ENCODE measurements at regions not wholly inside any gene's neighbourhood (a gene's known extent, or its start where the extent isn't known, plus 50 kb on each side); places are given as distances from the start of the nearest gene placed in this dataset.

DNA sequence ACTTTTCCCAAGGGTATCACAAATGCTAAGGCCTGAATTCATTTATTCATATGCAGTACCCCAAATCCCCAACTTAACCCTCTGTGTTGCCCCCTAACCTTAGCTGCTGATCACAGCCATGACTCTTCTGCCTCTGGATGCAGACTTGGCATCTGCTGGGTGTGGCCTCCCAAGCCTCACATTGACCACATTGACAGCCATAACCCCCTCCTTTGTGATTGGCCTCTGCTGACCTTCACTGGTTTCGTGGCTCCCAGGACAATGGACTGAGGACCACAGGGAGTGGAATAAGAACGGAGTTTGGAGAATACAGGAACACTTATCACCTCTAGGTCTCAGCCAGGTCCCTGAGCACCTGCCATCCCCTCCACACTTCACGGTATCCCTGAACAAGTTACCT lies 123.6 kb upstream of the CPEB2 start:
- no peak for DNase-seq (ENCODE audit: low spot score)

DNA sequence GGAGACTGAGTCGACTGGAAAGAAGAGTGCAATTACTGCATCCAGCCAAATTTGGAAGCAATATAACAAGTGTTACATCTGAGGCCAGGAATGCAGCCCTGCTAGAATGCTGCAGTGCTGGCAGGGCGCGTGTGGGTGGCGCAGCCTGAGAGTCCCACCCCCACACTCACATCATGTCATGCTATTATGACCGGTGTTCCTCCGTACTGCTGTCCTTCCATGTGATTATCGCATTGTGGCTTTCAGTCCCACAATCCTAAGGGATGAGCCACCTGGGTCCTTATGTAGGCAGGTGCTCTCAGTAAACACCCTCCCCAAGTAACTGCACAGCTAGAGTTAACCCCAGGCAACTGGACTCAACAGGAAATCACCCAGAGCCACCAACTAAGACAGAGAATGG lies 122.6 kb upstream of the CPEB2 start:
- DNase-seq (ENCODE audit: low spot score), result no peak

DNA sequence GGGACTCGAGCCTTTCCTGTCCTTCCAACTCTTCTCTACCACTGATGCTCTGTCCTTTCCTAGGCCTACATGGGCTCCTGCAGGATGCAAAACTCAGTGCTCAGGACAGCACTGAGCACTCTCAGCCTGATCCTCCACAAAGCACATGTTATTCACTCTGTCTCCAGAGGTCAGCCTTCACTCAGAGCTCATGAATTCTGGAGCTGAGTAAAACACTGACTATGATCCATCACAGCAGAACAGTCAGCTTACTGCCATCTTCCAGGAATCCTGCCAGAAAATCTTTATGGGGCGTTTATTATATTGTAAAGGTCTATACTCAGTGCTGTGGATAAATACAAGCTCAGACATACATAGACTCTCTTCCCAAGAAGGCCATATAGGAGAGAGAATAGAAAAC lies 121.5 kb upstream of the CPEB2 start:
- DNase-seq (ENCODE audit: low spot score), result no peak

DNA sequence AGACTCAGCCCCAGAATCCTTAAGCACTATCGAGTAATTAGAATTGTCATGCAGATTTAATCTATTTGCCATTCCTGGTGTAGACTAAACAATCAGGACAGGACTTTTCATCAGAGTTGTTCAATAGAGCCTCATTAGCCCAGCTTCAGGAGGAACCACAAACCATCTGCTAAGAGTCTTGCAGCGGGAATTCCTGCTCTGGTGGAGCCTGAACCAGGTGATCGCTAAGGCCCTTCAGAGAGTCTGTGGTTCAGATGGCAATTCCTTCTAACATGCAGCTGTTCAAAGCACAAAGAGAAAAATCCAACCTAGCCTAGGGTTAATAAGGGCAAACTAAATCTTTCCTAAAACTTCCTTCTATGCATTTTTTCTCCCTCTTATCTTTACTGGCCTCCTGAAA lies 119.1 kb upstream of the CPEB2 start:
- no peak for DNase-seq (ENCODE audit: low spot score)

DNA sequence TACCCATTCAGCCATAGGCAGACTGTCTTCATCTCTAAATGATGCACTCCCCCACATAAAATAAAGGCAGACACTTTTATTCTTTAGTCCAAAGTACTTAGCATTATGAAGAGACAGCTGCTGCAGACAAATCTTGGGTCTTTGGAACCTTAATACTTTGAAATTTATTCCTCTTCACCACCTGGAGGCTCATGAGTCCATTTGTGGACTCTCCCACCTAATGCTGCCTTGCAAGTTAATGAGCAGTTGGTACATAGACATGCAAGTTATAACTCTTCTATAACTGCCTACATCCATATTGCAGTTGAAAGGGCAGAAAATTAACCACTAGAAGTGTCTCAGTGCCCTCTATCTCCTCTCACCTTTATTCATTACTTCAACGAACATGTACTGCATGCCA lies 118.6 kb upstream of the CPEB2 start:
- no peak for DNase-seq (ENCODE audit: low spot score)

DNA sequence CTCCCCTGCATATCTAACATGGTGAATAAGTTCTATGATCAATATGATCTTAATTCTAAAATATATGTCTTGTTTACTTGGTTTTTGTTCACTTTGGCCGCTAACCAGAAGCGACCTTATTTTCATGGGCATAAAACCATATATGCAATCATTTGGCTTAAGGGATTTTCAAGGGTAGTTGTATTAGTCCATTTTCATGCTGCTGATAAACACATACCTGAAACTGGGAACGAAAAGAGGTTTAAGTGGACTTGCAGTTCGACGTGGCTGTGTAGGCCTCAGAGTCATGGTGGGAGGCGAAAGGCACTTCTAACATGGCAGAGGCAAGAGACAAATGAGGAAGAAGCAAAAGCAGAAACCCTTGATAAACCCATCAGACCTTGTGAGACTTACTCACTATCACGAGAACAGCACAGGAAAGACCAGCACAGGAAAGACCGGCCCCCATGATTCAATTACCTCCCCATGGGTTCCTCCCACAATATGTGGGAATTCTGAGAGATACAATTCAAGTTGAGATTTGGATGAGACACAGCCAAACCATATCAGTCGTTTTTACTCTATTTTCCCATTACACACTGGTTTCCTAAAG lies 114.3 kb upstream of the CPEB2 start:
- DNase-seq (ENCODE audit: low spot score), result no peak

DNA sequence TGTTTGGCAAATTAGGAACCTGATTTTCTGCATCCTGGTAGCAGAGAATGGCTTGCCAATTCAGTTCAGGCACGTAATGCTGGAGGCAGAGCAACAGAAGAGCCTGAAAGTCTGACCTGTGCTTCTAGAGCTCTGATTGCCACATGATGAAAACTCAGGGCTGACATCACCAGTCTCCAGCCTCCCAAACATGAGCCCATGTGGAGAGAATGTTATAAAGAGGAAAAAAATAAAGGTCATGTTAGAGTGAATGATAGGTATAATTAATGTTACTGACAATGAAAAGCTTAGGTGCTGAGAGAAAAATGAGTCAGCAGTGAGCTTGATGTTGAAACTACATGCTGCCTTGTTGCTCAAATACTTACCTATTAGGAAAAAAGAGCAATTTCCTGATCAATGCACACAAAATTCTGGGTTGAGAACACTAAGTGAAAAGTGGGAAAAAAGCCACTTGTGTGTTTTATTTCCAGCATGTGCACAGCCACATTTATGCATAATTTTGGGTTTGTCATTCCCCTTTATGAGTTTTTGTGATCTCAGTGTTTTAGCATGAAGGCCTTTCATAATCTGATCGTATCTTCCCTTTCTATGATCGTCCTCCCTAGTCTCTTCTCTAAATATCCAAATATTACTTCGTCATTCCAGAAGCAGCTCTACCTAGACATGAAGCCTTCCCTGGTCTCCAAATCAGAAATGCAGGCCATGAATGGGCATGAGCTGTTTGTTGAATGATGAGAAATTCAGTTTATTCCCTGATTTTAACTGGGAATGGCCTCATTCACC lies 113.3 kb upstream of the CPEB2 start:
- DNase-seq (ENCODE audit: low spot score), result peak; percentile 39

- DNase-seq (ENCODE audit: low spot score), result no peak
Measured at GRCh38 chr4:14892563-14892962, 109.7 kb upstream of the CPEB2 start.

- no peak for DNase-seq (ENCODE audit: low spot score)
Measured at GRCh38 chr4:14893713-14894112, 108.6 kb upstream of the CPEB2 start.

DNA sequence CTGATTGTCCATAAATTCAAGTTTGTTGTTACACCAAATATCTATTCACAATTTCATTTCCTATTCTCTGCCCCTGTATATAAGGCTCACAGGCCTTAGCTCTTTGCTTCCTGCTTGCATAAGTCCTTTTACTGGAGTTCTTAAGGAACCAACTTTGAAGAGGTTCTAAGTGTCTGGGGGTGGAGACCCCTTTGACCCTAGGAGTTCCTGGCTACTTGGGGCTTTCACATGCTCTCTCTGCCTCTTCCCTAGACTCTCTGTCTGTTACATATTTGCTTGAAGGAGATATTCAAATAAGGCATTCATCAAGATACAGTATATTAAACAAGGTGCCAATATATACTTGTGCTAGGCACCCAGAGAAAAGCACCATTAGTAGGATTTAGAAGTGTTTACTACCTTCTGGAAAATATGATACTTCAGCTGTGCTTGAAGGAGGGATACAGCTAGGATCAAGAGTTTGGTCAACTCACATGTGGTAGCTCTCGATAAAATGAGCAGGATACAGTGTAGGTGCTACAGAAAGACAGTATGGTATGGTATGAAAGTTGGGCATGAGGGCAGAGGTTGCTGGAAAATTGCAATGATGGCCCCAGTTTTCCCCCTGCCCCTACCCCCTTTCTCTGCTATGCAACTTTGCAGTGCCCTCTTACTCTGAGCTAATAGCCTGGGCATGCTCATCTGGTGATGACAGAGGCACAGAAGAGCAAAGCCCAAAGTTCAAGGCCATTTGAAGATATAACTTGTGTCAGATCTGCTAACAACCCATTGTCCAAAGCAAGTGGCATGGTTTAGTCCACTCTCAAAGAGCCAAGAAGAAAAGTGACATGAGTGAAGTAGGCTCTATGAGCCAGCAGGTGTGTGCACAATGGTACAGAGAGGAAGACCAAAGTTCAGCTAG lies 107.6 kb upstream of the CPEB2 start:
- DNase-seq (ENCODE audit: low spot score), result no peak

GRCh38 chr4:14896656-14897175 lies 105.6 kb upstream of the CPEB2 start:
- DNase-seq (ENCODE audit: low spot score), result no peak

GRCh38 chr4:14897217-14897616 lies 105.1 kb upstream of the CPEB2 start:
- no peak for DNase-seq (ENCODE audit: low spot score)

- DNase-seq (ENCODE audit: low spot score), result no peak
Measured at GRCh38 chr4:14898989-14899388, 103.3 kb upstream of the CPEB2 start.

GRCh38 chr4:14902342-14902741 lies 99.9 kb upstream of the CPEB2 start:
- DNase-seq (ENCODE audit: low spot score), result peak; percentile 28

- DNase-seq (ENCODE audit: low spot score), result no peak
Measured at GRCh38 chr4:14903321-14903720, 99.0 kb upstream of the CPEB2 start.

GRCh38 chr4:14906805-14907204 lies 95.5 kb upstream of the CPEB2 start:
- DNase-seq (ENCODE audit: low spot score), result no peak

DNA sequence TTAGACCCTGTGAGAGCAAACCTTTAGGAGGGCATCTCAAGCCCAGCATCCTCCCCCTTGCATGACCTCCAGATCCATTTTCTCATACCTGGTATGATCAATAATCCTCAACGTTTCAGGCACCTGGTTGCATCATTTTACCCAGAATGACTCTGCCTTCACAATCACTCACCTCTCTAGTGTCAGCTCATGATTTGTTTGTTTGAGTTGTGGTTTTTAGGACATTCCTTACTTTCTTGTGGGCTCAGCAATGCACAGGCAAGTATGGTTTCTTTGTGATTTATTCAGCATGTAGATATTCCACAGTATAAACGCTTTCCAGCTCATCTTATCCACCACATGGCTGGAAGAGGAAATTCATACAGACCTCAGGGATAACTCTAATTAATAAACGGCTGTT lies 93.6 kb upstream of the CPEB2 start:
- DNase-seq (ENCODE audit: low spot score), result no peak

- DNase-seq (ENCODE audit: low spot score), result no peak
Measured at GRCh38 chr4:14910411-14910810, 91.9 kb upstream of the CPEB2 start.

DNA sequence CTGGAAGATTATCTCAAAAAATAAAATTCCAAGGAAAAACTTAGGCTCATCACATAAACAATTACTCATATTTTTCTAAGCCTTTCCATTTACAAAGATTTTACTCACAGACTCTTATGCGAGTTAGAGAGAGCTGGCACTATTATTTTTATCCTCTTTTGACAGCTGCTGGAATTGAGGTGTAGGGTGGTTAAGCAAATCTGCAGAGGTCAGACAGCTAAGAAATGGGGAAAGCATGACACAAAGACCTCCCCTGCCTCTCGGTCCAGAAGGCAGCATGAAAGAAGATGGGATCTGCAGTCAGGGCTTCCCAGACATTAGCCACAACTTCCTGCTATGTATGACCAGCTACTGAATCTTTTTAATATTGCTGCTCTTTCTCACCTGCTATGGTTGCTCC lies 89.9 kb upstream of the CPEB2 start:
- DNase-seq (ENCODE audit: low spot score), result no peak

DNA sequence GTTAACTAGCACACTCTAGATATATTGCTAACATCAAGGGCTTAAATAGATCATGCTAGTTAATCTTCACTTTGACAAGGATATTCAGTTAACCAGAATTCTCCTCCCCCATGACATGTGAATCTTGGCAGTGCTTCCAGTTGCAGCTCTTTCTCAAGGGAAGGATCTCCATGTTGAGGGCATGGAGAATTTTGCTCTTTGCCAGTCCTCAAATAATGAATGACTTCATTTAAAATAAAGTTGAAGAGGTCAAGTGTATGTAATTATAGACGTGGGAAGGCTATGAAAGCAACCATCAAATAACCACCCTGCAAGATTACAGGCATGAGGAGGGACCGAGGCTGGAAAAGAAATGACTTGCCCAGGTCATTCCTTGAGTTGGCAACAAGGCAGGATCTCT lies 87.3 kb upstream of the CPEB2 start:
- no peak for DNase-seq (ENCODE audit: low spot score)

- DNase-seq (ENCODE audit: low spot score), result no peak
Measured at GRCh38 chr4:14916554-14917297, 85.6 kb upstream of the CPEB2 start.

DNA sequence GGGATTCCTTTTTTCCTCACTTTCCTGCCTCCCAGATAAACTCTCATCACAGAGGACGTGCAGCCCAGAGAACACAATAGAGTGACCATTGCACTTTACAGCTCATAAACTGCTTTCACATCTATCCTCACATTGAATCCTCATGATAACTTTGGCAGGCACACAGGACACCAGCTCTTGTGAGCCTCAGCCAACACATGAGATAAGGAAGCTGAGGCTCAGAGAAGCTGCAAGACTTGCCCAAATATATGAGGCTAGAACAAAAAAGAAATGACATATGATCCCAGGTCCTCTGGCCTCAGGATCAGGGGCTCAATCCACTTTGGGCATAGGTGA lies 85.0 kb upstream of the CPEB2 start:
- no peak for DNase-seq (ENCODE audit: low spot score)

Measured in putamen (tissue), 1 donor.